ENCODE measurements at regions not wholly inside any gene's neighbourhood (a gene's known extent, or its start where the extent isn't known, plus 50 kb on each side); places are given as distances from the start of the nearest gene placed in this dataset.

DNA sequence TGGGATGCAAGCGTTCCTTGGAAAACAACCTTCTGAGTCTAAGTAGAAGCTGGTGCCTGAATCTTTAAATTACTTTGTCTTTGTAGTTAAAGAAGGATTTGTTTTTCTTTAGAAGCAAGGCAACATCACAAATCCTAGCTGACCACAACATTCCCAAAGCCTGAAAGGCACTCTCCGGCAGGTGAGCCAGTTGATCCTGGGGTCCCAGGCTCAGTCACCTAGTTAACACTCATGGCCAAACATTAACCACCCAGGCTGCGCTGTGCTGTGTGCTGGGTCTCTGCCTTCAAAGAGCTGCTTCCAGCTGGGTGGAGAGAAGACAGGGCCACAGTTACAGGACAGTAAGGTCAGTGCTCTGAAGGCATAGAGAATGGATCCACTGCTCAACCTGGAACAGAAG, 120.0 kb upstream of the TRIB2 start:
- TF ChIP-seq CTCF (IDR thresholded peaks at IDR 0.05) (no peak), EP300 (IDR thresholded peaks at IDR 0.05) (no peak), POLR2A (IDR thresholded peaks at IDR 0.05) (no peak)

Measured in tibial nerve (tissue), 4 donors.